ENCODE measurements at regions not wholly inside any gene's neighbourhood (a gene's known extent, or its start where the extent isn't known, plus 50 kb on each side); places are given as distances from the start of the nearest gene placed in this dataset.
"Not testable (repeated sequence)": the region's sequence is repeated elsewhere in the genome, so short reads cannot be mapped to it uniquely, and the experiment has no call there.

DNA sequence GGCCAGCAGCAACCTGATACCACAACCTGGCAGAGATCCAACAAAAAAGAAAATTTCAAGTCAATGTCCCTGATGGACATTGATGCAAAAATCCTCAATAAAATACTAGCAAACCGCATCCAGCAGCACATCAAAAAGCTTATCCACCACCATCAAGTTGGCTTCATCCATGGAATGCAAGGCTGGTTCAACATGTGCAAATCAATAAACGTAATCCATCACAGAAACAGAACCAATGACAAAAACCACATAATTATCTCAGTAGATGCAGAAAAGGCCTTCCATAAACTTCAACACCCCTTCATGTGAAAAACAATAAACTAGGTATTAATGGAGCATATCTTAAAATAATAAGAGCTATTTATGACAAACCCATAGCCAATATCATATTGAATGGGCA, 1000.9 kb upstream of the CDH18 start:
- not testable (repeated sequence) for H2BK5ac ChIP-seq (ENCODE audit: low read depth, low read length, poor library complexity, severe bottlenecking); H2BK12ac ChIP-seq (ENCODE audit: low read length in 2 of 2); H2AFZ ChIP-seq (ENCODE audit: low read depth, low read length); H4K91ac ChIP-seq (ENCODE audit: low read length); H2AK5ac ChIP-seq (ENCODE audit: low read length, severe bottlenecking); H4K8ac ChIP-seq (ENCODE audit: low read length); H3K4me2 ChIP-seq (ENCODE audit: low read length, poor library complexity, severe bottlenecking); H3K9ac ChIP-seq (ENCODE audit: low read length); H3K36me3 ChIP-seq (ENCODE audit: control insufficient read depth in 1 of 2, insufficient read depth in 2 of 2, low read depth in 1 of 2, low read length in 2 of 2); H3K4ac ChIP-seq (ENCODE audit: low read depth in 1 of 2, low read length in 2 of 2); H3K4me1 ChIP-seq (ENCODE audit: control insufficient read depth, insufficient read depth, low read depth, low read length); H3K79me1 ChIP-seq (replicated peaks; ENCODE audit: low read length, poor library complexity, severe bottlenecking); H3K18ac ChIP-seq (ENCODE audit: low read depth in 1 of 2, low read length in 2 of 2); H2BK15ac ChIP-seq (ENCODE audit: low read depth, poor library complexity, severe bottlenecking); DNase-seq; H3K4me3 ChIP-seq (ENCODE audit: insufficient read depth in 1 of 2, low read depth in 1 of 2, low read length in 2 of 2); H2BK120ac ChIP-seq (ENCODE audit: low read depth, low read length); H3K27ac ChIP-seq (ENCODE audit: low read length, poor library complexity, severe bottlenecking); H3K23ac ChIP-seq (ENCODE audit: low read length in 2 of 2); H3K14ac ChIP-seq (ENCODE audit: low read length in 2 of 2); H3K27me3 ChIP-seq (ENCODE audit: control insufficient read depth in 1 of 2, insufficient read depth in 1 of 2, low read length in 2 of 2)
- 56% methylated on average over 2 of the region's 2 CpGs for WGBS
- H3K9me3 ChIP-seq (ENCODE audit: control insufficient read depth, low read length), result peaks cover 25% of the 10 kb centered on the region

- Histone ChIP-seq H3K9ac (ENCODE audit: low read length) (no peak overlapping the region), H3K18ac (ENCODE audit: low read depth in 1 of 2, low read length in 2 of 2) (no peak overlapping the region), H3K4me2 (ENCODE audit: low read length, poor library complexity, severe bottlenecking) (no peak overlapping the region), H2AFZ (ENCODE audit: low read depth, low read length) (no peak overlapping the region), H2BK5ac (ENCODE audit: low read depth, low read length, poor library complexity, severe bottlenecking) (no peak overlapping the region), H3K27ac (ENCODE audit: low read length, poor library complexity, severe bottlenecking) (no peak overlapping the region), H2AK5ac (ENCODE audit: low read length, severe bottlenecking) (no peak overlapping the region), H3K9me3 (ENCODE audit: control insufficient read depth, low read length) (peaks cover 14% of the 10 kb centered on the region), H4K91ac (ENCODE audit: low read length) (no peak overlapping the region), H3K4ac (ENCODE audit: low read depth in 1 of 2, low read length in 2 of 2) (no peak overlapping the region), H3K4me1 (ENCODE audit: control insufficient read depth, insufficient read depth, low read depth, low read length) (no peaks in the 10 kb centered on the region), H3K36me3 (ENCODE audit: control insufficient read depth in 1 of 2, insufficient read depth in 2 of 2, low read depth in 1 of 2, low read length in 2 of 2) (no peaks in the 10 kb centered on the region), H3K27me3 (ENCODE audit: control insufficient read depth in 1 of 2, insufficient read depth in 1 of 2, low read length in 2 of 2) (no peaks in the 10 kb centered on the region), H3K23ac (ENCODE audit: low read length in 2 of 2) (no peak overlapping the region), H4K8ac (ENCODE audit: low read length) (no peak overlapping the region), H2BK120ac (ENCODE audit: low read depth, low read length) (no peak overlapping the region), H2BK12ac (ENCODE audit: low read length in 2 of 2) (no peak overlapping the region), H3K14ac (ENCODE audit: low read length in 2 of 2) (no peak overlapping the region), H2BK15ac (ENCODE audit: low read depth, poor library complexity, severe bottlenecking) (no peak overlapping the region), H3K79me1 (replicated peaks; ENCODE audit: low read length, poor library complexity, severe bottlenecking) (no peaks in the 10 kb centered on the region), H3K4me3 (ENCODE audit: insufficient read depth in 1 of 2, low read depth in 1 of 2, low read length in 2 of 2) (no peak overlapping the region)
- WGBS, result 79% methylated on average over 2 of the region's 2 CpGs
- DNase-seq, result no peak
Observed at GRCh38 chr5:20985754-20986153, 997.8 kb upstream of the CDH18 start.

DNA sequence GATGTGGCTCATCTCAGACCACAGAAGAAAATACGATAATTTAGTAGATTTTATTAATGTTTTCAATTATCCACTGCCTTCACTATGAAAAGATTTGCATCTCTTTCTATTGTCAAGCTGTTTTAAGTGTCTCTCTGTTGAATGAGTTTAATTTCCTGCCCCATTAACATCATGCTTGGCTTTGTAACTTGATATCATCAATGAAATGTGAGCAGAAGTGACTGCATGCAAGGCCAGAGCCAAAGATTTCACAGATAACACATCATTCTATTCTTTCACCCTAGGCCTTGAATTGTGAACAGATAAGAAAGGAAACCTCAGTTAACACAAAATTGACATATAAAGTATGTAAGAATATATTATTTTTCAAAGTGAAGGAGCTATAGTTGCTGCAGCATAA, 986.4 kb upstream of the CDH18 start:
- Histone ChIP-seq H2BK15ac (ENCODE audit: low read depth, poor library complexity, severe bottlenecking) (no peak overlapping the region), H3K9me3 (ENCODE audit: control insufficient read depth, low read length) (no peaks in the 10 kb centered on the region), H3K4me3 (ENCODE audit: insufficient read depth in 1 of 2, low read depth in 1 of 2, low read length in 2 of 2) (no peak overlapping the region), H3K14ac (ENCODE audit: low read length in 2 of 2) (no peak overlapping the region), H3K27ac (ENCODE audit: low read length, poor library complexity, severe bottlenecking) (no peak overlapping the region), H3K27me3 (ENCODE audit: control insufficient read depth in 1 of 2, insufficient read depth in 1 of 2, low read length in 2 of 2) (no peaks in the 10 kb centered on the region), H2BK12ac (ENCODE audit: low read length in 2 of 2) (no peak overlapping the region), H2AK5ac (ENCODE audit: low read length, severe bottlenecking) (no peak overlapping the region), H4K8ac (ENCODE audit: low read length) (no peak overlapping the region), H3K23ac (ENCODE audit: low read length in 2 of 2) (no peak overlapping the region), H3K18ac (ENCODE audit: low read depth in 1 of 2, low read length in 2 of 2) (no peak overlapping the region), H2BK120ac (ENCODE audit: low read depth, low read length) (no peak overlapping the region), H3K79me1 (replicated peaks; ENCODE audit: low read length, poor library complexity, severe bottlenecking) (no peaks in the 10 kb centered on the region), H3K4me2 (ENCODE audit: low read length, poor library complexity, severe bottlenecking) (no peak overlapping the region), H2AFZ (ENCODE audit: low read depth, low read length) (no peak overlapping the region), H3K36me3 (ENCODE audit: control insufficient read depth in 1 of 2, insufficient read depth in 2 of 2, low read depth in 1 of 2, low read length in 2 of 2) (no peaks in the 10 kb centered on the region), H3K4ac (ENCODE audit: low read depth in 1 of 2, low read length in 2 of 2) (no peak overlapping the region), H2BK5ac (ENCODE audit: low read depth, low read length, poor library complexity, severe bottlenecking) (no peak overlapping the region), H3K9ac (ENCODE audit: low read length) (no peak overlapping the region), H3K4me1 (ENCODE audit: control insufficient read depth, insufficient read depth, low read depth, low read length) (peaks cover 3% of the 10 kb centered on the region), H4K91ac (ENCODE audit: low read length) (no peak overlapping the region)
- no peak for DNase-seq
- no CpG with 5 or more reads among the region's 1 CpG for WGBS

GRCh38 chr5:20972419-20972925, 984.5 kb upstream of the CDH18 start:
- Histone ChIP-seq H3K4me2 (ENCODE audit: low read length, poor library complexity, severe bottlenecking) (peak overlapping the region; percentile 53), H3K36me3 (ENCODE audit: control insufficient read depth in 1 of 2, insufficient read depth in 2 of 2, low read depth in 1 of 2, low read length in 2 of 2) (no peaks in the 10 kb centered on the region), H3K9ac (ENCODE audit: low read length) (peak overlapping the region; percentile 68), H3K27ac (ENCODE audit: low read length, poor library complexity, severe bottlenecking) (no peak overlapping the region), H3K9me3 (ENCODE audit: control insufficient read depth, low read length) (no peaks in the 10 kb centered on the region), H3K14ac (ENCODE audit: low read length in 2 of 2) (no peak overlapping the region), H2BK12ac (ENCODE audit: low read length in 2 of 2) (no peak overlapping the region), H4K8ac (ENCODE audit: low read length) (no peak overlapping the region), H3K4me1 (ENCODE audit: control insufficient read depth, insufficient read depth, low read depth, low read length) (peaks cover 3% of the 10 kb centered on the region), H2BK5ac (ENCODE audit: low read depth, low read length, poor library complexity, severe bottlenecking) (no peak overlapping the region), H3K18ac (ENCODE audit: low read depth in 1 of 2, low read length in 2 of 2) (no peak overlapping the region), H4K91ac (ENCODE audit: low read length) (no peak overlapping the region), H2AK5ac (ENCODE audit: low read length, severe bottlenecking) (no peak overlapping the region), H3K27me3 (ENCODE audit: control insufficient read depth in 1 of 2, insufficient read depth in 1 of 2, low read length in 2 of 2) (no peaks in the 10 kb centered on the region), H2BK15ac (ENCODE audit: low read depth, poor library complexity, severe bottlenecking) (no peak overlapping the region), H3K4me3 (ENCODE audit: insufficient read depth in 1 of 2, low read depth in 1 of 2, low read length in 2 of 2) (peak overlapping the region; percentile 26 to 80), H2AFZ (ENCODE audit: low read depth, low read length) (no peak overlapping the region), H3K79me1 (replicated peaks; ENCODE audit: low read length, poor library complexity, severe bottlenecking) (no peaks in the 10 kb centered on the region), H2BK120ac (ENCODE audit: low read depth, low read length) (no peak overlapping the region), H3K23ac (ENCODE audit: low read length in 2 of 2) (no peak overlapping the region), H3K4ac (ENCODE audit: low read depth in 1 of 2, low read length in 2 of 2) (no peak overlapping the region)
- peak; percentile 36 for DNase-seq
- WGBS, result 64% methylated on average over 7 of the region's 7 CpGs
